GM19438 (cell line): ENCODE measurements at regions not wholly inside any gene's neighbourhood (a gene's known extent, or its start where the extent isn't known, plus 50 kb on each side); places are given as distances from the start of the nearest gene placed in this dataset.
"Not testable (repeated sequence)": the region's sequence is repeated elsewhere in the genome, so short reads cannot be mapped to it uniquely, and the experiment has no call there.

Source experiments
- ATAC-seq: cut with Tn5 transposase; IDR thresholded peaks from one replicate; pipeline ENCODE4 v1.9.1; 2021; ENCODE audit warnings: low read depth; ENCODE audit not compliant: unreplicated experiment

DNA sequence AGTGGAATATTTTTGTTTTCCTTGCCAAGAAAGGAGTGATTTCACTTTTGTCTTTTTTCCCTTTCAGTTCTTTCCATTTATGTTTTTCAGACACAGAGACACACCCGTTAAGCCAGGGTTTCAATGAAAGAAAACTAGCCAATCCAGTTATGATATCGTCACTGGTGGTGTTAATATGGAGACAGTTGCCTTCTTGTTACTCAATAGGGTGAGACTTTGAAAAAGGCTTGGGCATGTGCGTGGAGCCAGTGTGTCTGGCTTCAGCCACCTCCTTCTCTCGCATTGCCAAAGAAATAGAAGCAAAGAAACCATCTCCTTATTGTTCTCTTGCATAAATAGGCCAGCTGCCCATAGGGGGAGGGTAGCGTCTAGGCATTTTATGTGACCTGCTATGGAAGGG lies 84.1 kb upstream of the DLX6 start:
- ATAC-seq = no peak

DNA sequence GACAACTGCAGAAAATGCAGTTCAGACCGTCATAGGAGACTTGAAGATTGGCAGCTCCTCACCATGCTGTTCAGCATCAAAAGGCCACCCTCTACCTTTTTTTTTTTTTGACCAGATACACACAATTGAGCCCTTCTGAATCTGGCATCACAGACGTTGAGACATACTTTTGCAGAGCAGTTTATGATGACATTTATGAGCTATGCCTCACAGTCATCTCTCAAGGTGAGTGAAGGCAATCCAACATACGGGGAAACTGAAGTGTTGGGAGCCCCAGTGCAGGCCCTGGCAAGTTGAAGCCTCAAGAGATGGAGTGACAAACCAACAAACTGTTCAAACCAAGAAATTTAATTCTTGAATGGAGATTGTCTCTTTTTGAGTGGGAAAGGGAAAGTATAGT lies 83.6 kb upstream of the DLX6 start:
- no peak for ATAC-seq

DNA sequence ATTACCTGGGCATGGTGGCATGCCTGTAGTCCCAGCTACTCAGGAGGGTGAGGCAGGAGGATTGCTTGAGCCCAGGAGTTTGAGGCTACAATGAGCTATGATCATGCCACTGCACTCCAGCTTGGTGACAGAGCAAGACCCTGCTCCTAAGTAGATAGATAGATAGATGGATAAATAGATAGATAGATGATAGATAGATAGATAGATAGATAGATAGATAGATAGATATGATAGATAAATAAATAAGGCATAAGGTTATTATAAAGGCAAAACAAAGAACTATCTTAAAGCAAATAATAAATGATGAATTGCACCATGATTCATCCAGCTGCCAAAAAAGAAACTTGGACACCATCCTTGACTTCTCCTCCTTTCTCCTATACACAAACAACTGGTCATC lies 82.0 kb upstream of the DLX6 start:
- ATAC-seq = not testable (repeated sequence)

DNA sequence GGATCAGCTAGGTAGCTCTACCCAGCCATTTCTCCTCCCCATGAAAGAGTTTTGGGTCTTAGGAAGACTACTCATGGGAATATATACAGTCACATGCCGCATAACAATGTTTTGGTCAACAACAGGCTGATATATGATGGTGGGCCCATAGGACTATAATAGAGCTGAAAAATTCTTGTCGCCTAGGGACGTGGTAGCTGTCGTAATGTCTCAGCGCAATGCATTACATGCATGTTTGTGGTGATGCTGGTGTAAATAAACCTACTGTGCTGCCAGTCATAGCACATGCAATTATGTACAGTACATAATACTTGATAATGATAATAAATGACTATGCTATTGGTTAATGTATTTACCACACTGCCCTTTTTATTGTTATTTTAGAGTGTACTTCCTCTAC lies 78.2 kb upstream of the DLX6 start:
- no peak for ATAC-seq

GRCh38 chr7:96928965-96929364 lies 76.4 kb upstream of the DLX6 start:
- ATAC-seq = no peak

GRCh38 chr7:96931891-96932290 lies 73.5 kb upstream of the DLX6 start:
- ATAC-seq = no peak

DNA sequence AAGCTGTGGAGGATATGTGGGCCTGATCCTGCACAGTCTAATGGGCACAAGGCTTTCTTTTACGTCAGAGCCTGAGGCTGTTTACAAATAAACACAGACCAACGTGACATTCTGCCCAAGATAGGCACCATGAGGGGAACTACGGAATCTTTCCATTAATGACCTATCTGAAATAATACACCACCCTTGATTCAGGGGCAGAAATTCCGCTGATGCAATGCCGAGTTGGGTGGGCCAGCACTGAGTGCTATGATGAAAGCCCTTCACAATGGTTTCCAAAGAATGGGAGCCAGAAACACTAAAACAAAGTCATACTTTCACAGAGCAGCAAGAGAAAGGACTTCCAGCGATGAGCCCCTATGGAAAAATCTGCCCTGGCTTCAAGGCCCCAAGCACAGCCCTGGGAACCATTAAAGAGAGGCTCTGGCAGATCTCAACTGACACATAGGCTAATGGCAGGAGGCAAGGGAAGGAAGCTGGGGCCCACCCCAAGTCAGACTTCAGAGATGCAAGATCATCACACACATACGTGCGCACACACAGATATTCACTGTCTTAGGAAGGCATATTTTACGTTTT lies 72.2 kb upstream of the DLX6 start:
- no peak for ATAC-seq

DNA sequence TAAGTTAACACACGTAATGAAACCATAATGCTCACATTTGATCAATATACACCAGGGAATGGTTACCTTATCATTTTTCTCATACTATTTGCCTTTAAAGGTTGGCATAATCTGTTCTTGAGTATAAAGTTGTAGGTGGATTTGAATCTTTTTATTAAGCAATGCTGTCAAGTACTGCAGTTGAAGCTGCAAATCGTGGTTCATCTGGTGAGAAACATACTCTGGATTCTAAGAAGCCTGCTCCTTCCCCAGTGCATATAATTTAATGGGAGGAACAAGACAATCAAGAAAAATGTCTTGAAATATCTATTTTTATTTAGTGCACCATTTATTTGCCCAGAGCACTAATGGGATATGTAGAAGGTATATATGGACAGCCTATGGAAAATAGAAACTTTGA lies 68.7 kb upstream of the DLX6 start:
- no peak for ATAC-seq

DNA sequence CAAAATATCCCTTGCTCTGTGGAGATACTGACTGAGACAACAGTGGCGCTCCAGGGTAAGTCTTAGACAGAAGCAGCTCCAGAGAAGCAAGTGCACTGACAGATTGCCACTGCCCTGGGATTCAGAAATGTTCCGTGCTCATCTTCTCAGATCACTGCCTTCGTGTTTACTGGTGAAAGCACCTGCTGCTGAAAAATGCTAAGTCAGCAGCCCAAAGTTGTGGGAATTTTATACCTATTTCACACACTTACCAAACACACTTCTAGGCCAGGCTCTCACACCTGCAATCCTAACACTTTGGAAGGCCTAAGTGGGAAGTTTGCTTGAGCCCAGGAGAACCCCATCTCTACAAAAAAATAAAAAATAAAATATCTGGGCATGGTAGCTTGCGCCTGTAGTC lies 63.2 kb upstream of the DLX6 start:
- ATAC-seq = no peak

DNA sequence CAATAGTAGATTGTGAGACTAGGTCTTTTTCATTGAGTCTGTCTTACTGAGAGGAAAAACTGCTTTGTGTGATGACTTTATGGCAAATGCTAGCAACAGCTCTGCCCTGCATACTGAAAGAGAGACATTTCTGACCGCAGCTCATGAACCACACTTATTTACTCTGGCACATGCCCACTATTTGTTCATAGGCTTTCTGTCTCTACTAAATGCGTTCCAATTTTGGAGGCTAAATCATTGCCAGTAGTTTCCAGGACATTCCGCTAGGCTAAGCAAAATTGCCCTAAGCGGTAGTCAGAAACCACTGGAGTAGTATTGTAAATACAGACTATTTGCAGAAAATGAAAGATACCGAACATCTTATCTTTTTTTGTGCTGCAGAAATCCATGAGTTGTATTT lies 55.6 kb upstream of the DLX6 start:
- ATAC-seq = no peak

DNA sequence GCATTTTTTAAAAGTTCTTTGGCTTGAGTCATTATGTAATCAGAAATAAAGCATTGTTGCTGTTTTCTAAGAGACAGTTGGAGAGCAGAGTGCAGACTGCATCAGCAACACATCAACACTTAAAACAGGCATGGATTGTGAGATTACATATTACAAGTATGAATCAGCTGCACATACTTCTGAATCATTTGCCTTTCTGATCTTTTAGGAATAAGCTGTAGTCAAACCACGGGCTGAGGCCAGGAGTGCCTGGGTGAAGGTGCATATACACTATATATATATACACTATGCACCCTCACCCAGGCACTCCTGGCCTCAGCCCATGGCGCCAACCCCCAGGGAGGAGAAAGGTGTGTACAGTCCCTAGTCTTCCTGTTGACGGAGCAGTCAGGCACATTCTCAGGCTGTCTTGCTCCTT lies 52.4 kb upstream of the DLX6 start:
- ATAC-seq = no peak

DNA sequence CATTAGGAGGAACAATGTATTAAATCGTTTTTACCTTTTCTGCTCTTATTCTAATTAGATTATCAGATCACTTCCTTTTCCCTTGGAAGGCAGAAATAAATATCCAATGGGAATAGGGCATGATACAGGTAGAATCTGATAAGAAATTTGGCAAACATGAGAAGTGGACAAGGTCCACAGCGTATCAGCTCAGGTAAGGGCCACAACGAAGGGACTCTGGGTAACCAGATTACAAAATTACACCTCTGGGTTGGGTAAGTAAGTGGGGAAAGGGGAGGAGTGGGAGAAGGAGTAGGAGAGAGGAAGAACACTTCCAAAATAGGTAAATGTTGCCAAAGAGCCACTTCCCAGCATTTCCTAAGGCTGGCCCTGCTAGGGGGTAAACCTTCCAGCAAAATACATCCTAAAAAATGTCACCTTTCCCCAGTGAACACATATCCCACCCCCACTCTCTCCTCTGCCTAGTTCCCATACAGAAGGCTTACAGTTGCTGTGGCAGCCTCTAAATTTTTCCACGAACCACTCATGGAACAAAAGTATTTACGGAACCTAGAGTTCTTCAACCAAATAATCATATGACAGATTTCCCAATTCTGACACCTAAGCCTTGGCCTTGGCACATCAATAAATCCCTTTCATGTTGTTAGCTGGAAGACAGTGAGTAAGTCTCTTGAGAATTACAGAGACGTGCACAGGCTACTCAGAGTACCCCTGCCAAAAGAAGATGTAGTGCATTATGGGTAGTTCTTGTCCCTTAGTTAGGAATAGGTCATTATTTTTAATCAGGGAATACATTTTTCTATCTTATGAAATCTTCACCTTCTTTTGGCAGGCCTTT lies 51.5 kb upstream of the DLX6 start:
- no peak for ATAC-seq
